ENCODE measurements at regions not wholly inside any gene's neighbourhood (a gene's known extent, or its start where the extent isn't known, plus 50 kb on each side); places are given as distances from the start of the nearest gene placed in this dataset.
"Not testable (repeated sequence)": the region's sequence is repeated elsewhere in the genome, so short reads cannot be mapped to it uniquely, and the experiment has no call there.

- H3K4me1 ChIP-seq (ENCODE audit: control insufficient read depth, low read depth, low read length); H2AK5ac ChIP-seq (ENCODE audit: low read length); H4K8ac ChIP-seq (ENCODE audit: low read depth, low read length); H4K5ac ChIP-seq (ENCODE audit: low read length); H3K27me3 ChIP-seq (ENCODE audit: insufficient read depth, low read length, poor library complexity); DNase-seq; H2BK5ac ChIP-seq (ENCODE audit: low read length); H3K4me3 ChIP-seq (ENCODE audit: low read length); H3K79me1 ChIP-seq (ENCODE audit: low read length); H3K56ac ChIP-seq (ENCODE audit: low read length); H2BK120ac ChIP-seq (ENCODE audit: low read depth, low read length); H3K9ac ChIP-seq (ENCODE audit: low read length); H3K27ac ChIP-seq (ENCODE audit: low read depth, low read length); H3K23ac ChIP-seq (ENCODE audit: low read length); H2BK15ac ChIP-seq (replicated peaks; ENCODE audit: low read depth); H3K4ac ChIP-seq (ENCODE audit: low read depth, low read length); H3K18ac ChIP-seq (ENCODE audit: low read length); H3K4me2 ChIP-seq (ENCODE audit: low read length); H3K79me2 ChIP-seq (ENCODE audit: control insufficient read depth, insufficient read depth, low read length); H3K36me3 ChIP-seq (ENCODE audit: control insufficient read depth, insufficient read depth, low read length): not testable (repeated sequence)
- WGBS (ENCODE audit: extremely low coverage, insufficient coverage, low lambda C conversion rate): no CpG with 5 or more reads among the region's 3 CpGs
Observed at GRCh38 chr5:101283938-101284337, 380.9 kb upstream of the ST8SIA4 start.

GRCh38 chr5:101278917-101279316 lies 375.8 kb upstream of the ST8SIA4 start:
- no peaks in the 10 kb centered on the region for H3K27me3 ChIP-seq (ENCODE audit: insufficient read depth, low read length, poor library complexity)
- no peak overlapping the region for H4K5ac ChIP-seq (ENCODE audit: low read length)
- no peaks in the 10 kb centered on the region for H3K79me1 ChIP-seq (ENCODE audit: low read length)
- no peak overlapping the region for H3K4me2 ChIP-seq (ENCODE audit: low read length)
- H2BK120ac ChIP-seq (ENCODE audit: low read depth, low read length): no peak overlapping the region
- no CpG with 5 or more reads among the region's 2 CpGs for WGBS (ENCODE audit: extremely low coverage, insufficient coverage, low lambda C conversion rate)
- no peak overlapping the region for H4K8ac ChIP-seq (ENCODE audit: low read depth, low read length)
- H3K56ac ChIP-seq (ENCODE audit: low read length): no peak overlapping the region
- H3K4me3 ChIP-seq (ENCODE audit: low read length): no peak overlapping the region
- no peak overlapping the region for H3K4ac ChIP-seq (ENCODE audit: low read depth, low read length)
- H3K23ac ChIP-seq (ENCODE audit: low read length): no peak overlapping the region
- H2BK15ac ChIP-seq (replicated peaks; ENCODE audit: low read depth): no peak overlapping the region
- no peaks in the 10 kb centered on the region for H3K36me3 ChIP-seq (ENCODE audit: control insufficient read depth, insufficient read depth, low read length)
- no peak overlapping the region for H3K18ac ChIP-seq (ENCODE audit: low read length)
- no peaks in the 10 kb centered on the region for H3K79me2 ChIP-seq (ENCODE audit: control insufficient read depth, insufficient read depth, low read length)
- H3K4me1 ChIP-seq (ENCODE audit: control insufficient read depth, low read depth, low read length): no peaks in the 10 kb centered on the region
- H3K9ac ChIP-seq (ENCODE audit: low read length): no peak overlapping the region
- DNase-seq: no peak
- no peak overlapping the region for H2AK5ac ChIP-seq (ENCODE audit: low read length)
- no peak overlapping the region for H3K27ac ChIP-seq (ENCODE audit: low read depth, low read length)
- H2BK5ac ChIP-seq (ENCODE audit: low read length): no peak overlapping the region

DNA sequence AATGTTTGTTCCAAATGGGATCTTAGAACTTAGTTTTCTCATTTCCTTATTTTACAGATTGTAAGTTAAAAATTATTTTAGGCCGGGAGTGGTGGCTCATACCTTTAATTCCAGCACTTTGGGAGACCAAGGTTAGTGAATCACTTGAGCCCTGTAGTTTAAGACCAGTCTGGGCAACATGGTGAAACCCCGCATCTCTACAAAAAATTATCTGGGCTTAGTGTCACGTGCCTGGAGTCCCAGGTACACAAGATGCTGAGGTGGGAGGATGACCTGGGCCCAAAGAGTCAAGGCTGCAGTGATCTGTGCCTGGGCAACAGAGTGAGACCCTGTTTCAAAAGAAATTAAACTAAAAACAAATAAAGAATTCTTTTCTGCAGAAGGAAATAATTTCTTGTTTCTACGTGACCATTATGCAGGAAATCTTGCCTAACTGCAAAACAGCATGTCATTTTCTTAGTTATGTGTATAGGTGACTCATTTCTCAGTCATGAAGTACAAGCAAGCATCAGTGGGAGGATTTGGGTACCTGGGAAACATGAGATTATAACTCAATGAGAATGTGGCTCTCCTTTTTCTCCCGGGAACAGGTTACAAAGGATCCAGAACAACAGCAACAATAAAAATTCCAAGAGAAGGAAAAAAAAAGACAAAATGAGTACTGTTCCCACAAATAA lies 375.1 kb upstream of the ST8SIA4 start:
- no CpG with 5 or more reads among the region's 5 CpGs for whole genome bisulfite sequencing (ENCODE audit: extremely low coverage, insufficient coverage, low lambda C conversion rate)
- no peaks in the 10 kb centered on the region for H3K4me1 ChIP-seq (ENCODE audit: control insufficient read depth, low read depth, low read length)
- H4K8ac ChIP-seq (ENCODE audit: low read depth, low read length): no peak overlapping the region
- H4K5ac ChIP-seq (ENCODE audit: low read length): no peak overlapping the region
- no peak overlapping the region for H3K4me3 ChIP-seq (ENCODE audit: low read length)
- H2BK5ac ChIP-seq (ENCODE audit: low read length): no peak overlapping the region
- no peak overlapping the region for H2AK5ac ChIP-seq (ENCODE audit: low read length)
- H3K79me2 ChIP-seq (ENCODE audit: control insufficient read depth, insufficient read depth, low read length): no peaks in the 10 kb centered on the region
- no peak overlapping the region for H3K18ac ChIP-seq (ENCODE audit: low read length)
- DNase-seq: peak; percentile 0
- H3K27me3 ChIP-seq (ENCODE audit: insufficient read depth, low read length, poor library complexity): no peaks in the 10 kb centered on the region
- no peak overlapping the region for H3K4me2 ChIP-seq (ENCODE audit: low read length)
- no peak overlapping the region for H2BK15ac ChIP-seq (replicated peaks; ENCODE audit: low read depth)
- no peak overlapping the region for H3K23ac ChIP-seq (ENCODE audit: low read length)
- H3K9ac ChIP-seq (ENCODE audit: low read length): no peak overlapping the region
- H3K27ac ChIP-seq (ENCODE audit: low read depth, low read length): no peak overlapping the region
- no peak overlapping the region for H2BK120ac ChIP-seq (ENCODE audit: low read depth, low read length)
- H3K4ac ChIP-seq (ENCODE audit: low read depth, low read length): no peak overlapping the region
- no peaks in the 10 kb centered on the region for H3K36me3 ChIP-seq (ENCODE audit: control insufficient read depth, insufficient read depth, low read length)
- no peak overlapping the region for H3K56ac ChIP-seq (ENCODE audit: low read length)
- H3K79me1 ChIP-seq (ENCODE audit: low read length): no peaks in the 10 kb centered on the region

DNA sequence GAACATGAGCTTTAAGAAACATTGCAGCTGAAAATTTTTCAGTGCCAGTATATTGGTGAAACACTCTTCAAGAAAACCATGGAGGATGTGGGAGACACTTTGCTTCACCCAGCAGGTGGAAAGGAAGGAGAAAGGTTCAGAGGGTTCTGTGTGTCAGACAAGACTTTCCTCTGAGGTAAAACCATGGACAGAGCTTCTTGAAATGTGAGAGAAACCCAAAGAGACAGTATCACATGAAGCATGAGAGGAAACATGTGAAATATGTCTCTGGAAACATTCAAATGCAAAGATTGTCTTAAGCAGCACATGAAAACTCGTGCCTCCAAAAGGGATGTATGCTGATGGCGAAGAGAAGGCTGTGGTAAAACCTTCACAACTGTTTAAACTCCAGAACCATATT lies 368.9 kb upstream of the ST8SIA4 start:
- WGBS (ENCODE audit: extremely low coverage, insufficient coverage, low lambda C conversion rate): no CpG with 5 or more reads among the region's 2 CpGs
- no peak for DNase-seq
- Histone ChIP-seq H3K23ac (ENCODE audit: low read length) (no peak overlapping the region), H3K9ac (ENCODE audit: low read length) (no peak overlapping the region), H4K5ac (ENCODE audit: low read length) (no peak overlapping the region), H2AK5ac (ENCODE audit: low read length) (no peak overlapping the region), H3K27ac (ENCODE audit: low read depth, low read length) (no peak overlapping the region), H3K18ac (ENCODE audit: low read length) (no peak overlapping the region), H4K8ac (ENCODE audit: low read depth, low read length) (no peak overlapping the region), H3K4me1 (ENCODE audit: control insufficient read depth, low read depth, low read length) (no peaks in the 10 kb centered on the region), H3K79me1 (ENCODE audit: low read length) (no peaks in the 10 kb centered on the region), H3K4me3 (ENCODE audit: low read length) (no peak overlapping the region), H2BK5ac (ENCODE audit: low read length) (no peak overlapping the region), H3K36me3 (ENCODE audit: control insufficient read depth, insufficient read depth, low read length) (no peaks in the 10 kb centered on the region), H3K4me2 (ENCODE audit: low read length) (no peak overlapping the region), H3K79me2 (ENCODE audit: control insufficient read depth, insufficient read depth, low read length) (no peaks in the 10 kb centered on the region), H3K27me3 (ENCODE audit: insufficient read depth, low read length, poor library complexity) (no peaks in the 10 kb centered on the region), H3K4ac (ENCODE audit: low read depth, low read length) (no peak overlapping the region), H3K56ac (ENCODE audit: low read length) (no peak overlapping the region), H2BK15ac (replicated peaks; ENCODE audit: low read depth) (no peak overlapping the region), H2BK120ac (ENCODE audit: low read depth, low read length) (no peak overlapping the region)

- Histone ChIP-seq H2BK120ac (ENCODE audit: low read depth, low read length) (no peak overlapping the region), H3K79me2 (ENCODE audit: control insufficient read depth, insufficient read depth, low read length) (no peaks in the 10 kb centered on the region), H3K18ac (ENCODE audit: low read length) (no peak overlapping the region), H3K27ac (ENCODE audit: low read depth, low read length) (no peak overlapping the region), H3K79me1 (ENCODE audit: low read length) (no peaks in the 10 kb centered on the region), H3K4me2 (ENCODE audit: low read length) (no peak overlapping the region), H4K5ac (ENCODE audit: low read length) (no peak overlapping the region), H3K9ac (ENCODE audit: low read length) (no peak overlapping the region), H4K8ac (ENCODE audit: low read depth, low read length) (no peak overlapping the region), H3K23ac (ENCODE audit: low read length) (no peak overlapping the region), H3K36me3 (ENCODE audit: control insufficient read depth, insufficient read depth, low read length) (no peaks in the 10 kb centered on the region), H2AK5ac (ENCODE audit: low read length) (no peak overlapping the region), H3K4ac (ENCODE audit: low read depth, low read length) (no peak overlapping the region), H2BK15ac (replicated peaks; ENCODE audit: low read depth) (no peak overlapping the region), H3K27me3 (ENCODE audit: insufficient read depth, low read length, poor library complexity) (no peaks in the 10 kb centered on the region), H3K56ac (ENCODE audit: low read length) (no peak overlapping the region), H3K4me3 (ENCODE audit: low read length) (no peak overlapping the region), H3K4me1 (ENCODE audit: control insufficient read depth, low read depth, low read length) (no peaks in the 10 kb centered on the region), H2BK5ac (ENCODE audit: low read length) (no peak overlapping the region)
- WGBS (ENCODE audit: extremely low coverage, insufficient coverage, low lambda C conversion rate): no CpG with 5 or more reads among the region's 2 CpGs
- DNase-seq: no peak
Observed at GRCh38 chr5:101271416-101271815, 368.3 kb upstream of the ST8SIA4 start.

GRCh38 chr5:101260857-101261256 lies 357.8 kb upstream of the ST8SIA4 start:
- Histone ChIP-seq H4K5ac (ENCODE audit: low read length) (no peak overlapping the region), H3K27ac (ENCODE audit: low read depth, low read length) (no peak overlapping the region), H3K23ac (ENCODE audit: low read length) (no peak overlapping the region), H3K9ac (ENCODE audit: low read length) (no peak overlapping the region), H2AK5ac (ENCODE audit: low read length) (no peak overlapping the region), H3K79me1 (ENCODE audit: low read length) (no peaks in the 10 kb centered on the region), H3K27me3 (ENCODE audit: insufficient read depth, low read length, poor library complexity) (no peaks in the 10 kb centered on the region), H2BK15ac (replicated peaks; ENCODE audit: low read depth) (no peak overlapping the region), H3K4me3 (ENCODE audit: low read length) (no peak overlapping the region), H3K36me3 (ENCODE audit: control insufficient read depth, insufficient read depth, low read length) (no peaks in the 10 kb centered on the region), H2BK120ac (ENCODE audit: low read depth, low read length) (no peak overlapping the region), H2BK5ac (ENCODE audit: low read length) (no peak overlapping the region), H3K4ac (ENCODE audit: low read depth, low read length) (no peak overlapping the region), H3K4me1 (ENCODE audit: control insufficient read depth, low read depth, low read length) (no peaks in the 10 kb centered on the region), H3K18ac (ENCODE audit: low read length) (no peak overlapping the region), H4K8ac (ENCODE audit: low read depth, low read length) (no peak overlapping the region), H3K79me2 (ENCODE audit: control insufficient read depth, insufficient read depth, low read length) (no peaks in the 10 kb centered on the region), H3K4me2 (ENCODE audit: low read length) (no peak overlapping the region), H3K56ac (ENCODE audit: low read length) (no peak overlapping the region)
- WGBS (ENCODE audit: extremely low coverage, insufficient coverage, low lambda C conversion rate): no CpG with 5 or more reads among the region's 9 CpGs
- no peak for DNase-seq

Measured in mesendoderm (in vitro differentiated cells).